Prostate gland (tissue), 2 donors: ENCODE measurements at regions not wholly inside any gene's neighbourhood (a gene's known extent, or its start where the extent isn't known, plus 50 kb on each side); places are given as distances from the start of the nearest gene placed in this dataset.

ENCODE experiments used
- POLR2A ChIP-seq: fragments of 450-650 bp; IDR thresholded peaks from one replicate; pipeline ENCODE4 v1.6.1; 2016; ENCODE audit warnings: antibody characterized with exemption, mild to moderate bottlenecking
- POLR2AphosphoS5 ChIP-seq: sonication (generic); formaldehyde crosslinking; IDR thresholded peaks from one replicate; pipeline ENCODE4 v1.6.1; 2017; ENCODE audit warnings: antibody characterized with exemption
- TF ChIP-seq, protein P1 (sequence below), 4 experiments: fragments of 200-600 bp in 2 of 4; fragments of 450-650 bp in 2 of 4; sonication (generic) in 2 of 4; IDR thresholded peaks; 1 replicate in 3 of 4; 2 replicates in 1 of 4; pipeline ENCODE4 v1.5.1; 2016 to 2019; ENCODE audit warnings: antibody characterized with exemption in 4 of 4, mild to moderate bottlenecking in 2 of 4, moderate library complexity in 2 of 4

DNA sequence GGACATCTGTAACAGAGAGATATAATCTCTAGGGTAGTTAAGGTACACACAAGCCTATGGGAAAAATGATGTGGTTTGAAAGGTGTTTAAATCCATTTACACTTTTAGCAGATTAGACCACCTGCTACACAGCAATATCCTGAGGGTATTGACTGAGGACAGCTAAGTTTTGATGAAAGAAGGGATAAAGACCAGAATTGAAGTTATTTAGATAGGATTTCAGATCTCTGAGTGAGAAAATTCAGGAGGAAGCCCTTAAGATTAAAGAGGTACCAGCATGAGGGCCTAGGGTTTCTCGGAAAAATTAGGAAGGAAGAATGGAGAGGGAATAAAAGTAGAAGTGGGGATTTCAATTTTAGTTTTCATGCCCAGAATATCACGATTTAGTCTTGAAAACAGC, 267.3 kb downstream of the COX7C start:
- TF ChIP-seq, protein P1, sequence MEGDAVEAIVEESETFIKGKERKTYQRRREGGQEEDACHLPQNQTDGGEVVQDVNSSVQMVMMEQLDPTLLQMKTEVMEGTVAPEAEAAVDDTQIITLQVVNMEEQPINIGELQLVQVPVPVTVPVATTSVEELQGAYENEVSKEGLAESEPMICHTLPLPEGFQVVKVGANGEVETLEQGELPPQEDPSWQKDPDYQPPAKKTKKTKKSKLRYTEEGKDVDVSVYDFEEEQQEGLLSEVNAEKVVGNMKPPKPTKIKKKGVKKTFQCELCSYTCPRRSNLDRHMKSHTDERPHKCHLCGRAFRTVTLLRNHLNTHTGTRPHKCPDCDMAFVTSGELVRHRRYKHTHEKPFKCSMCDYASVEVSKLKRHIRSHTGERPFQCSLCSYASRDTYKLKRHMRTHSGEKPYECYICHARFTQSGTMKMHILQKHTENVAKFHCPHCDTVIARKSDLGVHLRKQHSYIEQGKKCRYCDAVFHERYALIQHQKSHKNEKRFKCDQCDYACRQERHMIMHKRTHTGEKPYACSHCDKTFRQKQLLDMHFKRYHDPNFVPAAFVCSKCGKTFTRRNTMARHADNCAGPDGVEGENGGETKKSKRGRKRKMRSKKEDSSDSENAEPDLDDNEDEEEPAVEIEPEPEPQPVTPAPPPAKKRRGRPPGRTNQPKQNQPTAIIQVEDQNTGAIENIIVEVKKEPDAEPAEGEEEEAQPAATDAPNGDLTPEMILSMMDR (IDR thresholded peaks at IDR 0.05): no peak
- no peak for TF ChIP-seq POLR2AphosphoS5
- TF ChIP-seq POLR2A: no peak
